Type B pancreatic cell (in vitro differentiated cells): ENCODE measurements at regions not wholly inside any gene's neighbourhood (a gene's known extent, or its start where the extent isn't known, plus 50 kb on each side); places are given as distances from the start of the nearest gene placed in this dataset.

Experiments
- DNase-seq: peaks from one replicate; pipeline ENCODE4 v3.0.0; 2021; ENCODE audit warnings: mixed read lengths; ENCODE audit not compliant: unreplicated experiment; ENCODE audit errors: extremely low spot score
- H3K27ac Mint-ChIP-seq: 2 replicates; pipeline ENCODE4 v1.8.0; 2021; ENCODE audit warnings: mild to moderate bottlenecking, mixed read lengths
- H3K27me3 Mint-ChIP-seq: 2 replicates; pipeline ENCODE4 v1.8.0; 2021; ENCODE audit warnings: mixed read lengths
- H3K36me3 Mint-ChIP-seq: 2 replicates; pipeline ENCODE4 v1.8.0; 2021; ENCODE audit warnings: mixed read lengths
- H3K4me1 Mint-ChIP-seq: one replicate; pipeline ENCODE4 v1.8.0; 2021; ENCODE audit warnings: mixed read lengths; ENCODE audit not compliant: unreplicated experiment
- H3K4me3 Mint-ChIP-seq: 2 replicates; pipeline ENCODE4 v1.8.0; 2021; ENCODE audit warnings: mild to moderate bottlenecking, mixed read lengths
- H3K9me3 Mint-ChIP-seq: 2 replicates; pipeline ENCODE4 v1.8.0; 2021; ENCODE audit warnings: mixed read lengths
- TF ChIP-seq, protein P1 (sequence below): fragments of 200-600 bp; sonication (generic); conservative IDR thresholded peaks from 2 replicates; pipeline ENCODE4 v1.5.0; 2021; ENCODE audit warnings: antibody characterized with exemption, mild to moderate bottlenecking

DNA sequence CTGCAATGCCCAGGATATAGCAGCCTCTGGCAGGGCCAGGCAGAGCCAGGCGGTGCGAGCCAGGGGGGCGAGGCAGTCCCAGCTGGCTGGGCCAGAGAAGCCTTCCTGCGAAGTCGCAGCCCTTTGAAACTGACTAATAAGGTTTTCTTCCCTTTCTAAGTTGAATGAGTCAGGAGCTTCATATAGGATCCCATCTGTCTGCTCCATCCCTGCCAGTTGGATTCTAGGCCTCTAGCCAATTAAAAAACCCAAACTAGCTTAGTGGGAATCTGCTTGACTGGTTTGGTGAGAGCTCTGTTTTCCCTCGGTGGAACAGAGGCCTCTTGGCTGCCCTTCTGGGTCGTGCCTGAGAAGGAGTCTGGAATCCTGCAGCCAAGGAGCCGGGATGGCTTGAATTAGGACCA, 70.1 kb upstream of the RAPGEF1 start:
- H3K4me1 Mint-ChIP-seq: peaks cover 20% of the 10 kb centered on the region
- H3K27ac Mint-ChIP-seq: no peak overlapping the region
- H3K27me3 Mint-ChIP-seq: peaks cover 44% of the 10 kb centered on the region
- no peak overlapping the region for H3K4me3 Mint-ChIP-seq
- TF ChIP-seq, protein P1, sequence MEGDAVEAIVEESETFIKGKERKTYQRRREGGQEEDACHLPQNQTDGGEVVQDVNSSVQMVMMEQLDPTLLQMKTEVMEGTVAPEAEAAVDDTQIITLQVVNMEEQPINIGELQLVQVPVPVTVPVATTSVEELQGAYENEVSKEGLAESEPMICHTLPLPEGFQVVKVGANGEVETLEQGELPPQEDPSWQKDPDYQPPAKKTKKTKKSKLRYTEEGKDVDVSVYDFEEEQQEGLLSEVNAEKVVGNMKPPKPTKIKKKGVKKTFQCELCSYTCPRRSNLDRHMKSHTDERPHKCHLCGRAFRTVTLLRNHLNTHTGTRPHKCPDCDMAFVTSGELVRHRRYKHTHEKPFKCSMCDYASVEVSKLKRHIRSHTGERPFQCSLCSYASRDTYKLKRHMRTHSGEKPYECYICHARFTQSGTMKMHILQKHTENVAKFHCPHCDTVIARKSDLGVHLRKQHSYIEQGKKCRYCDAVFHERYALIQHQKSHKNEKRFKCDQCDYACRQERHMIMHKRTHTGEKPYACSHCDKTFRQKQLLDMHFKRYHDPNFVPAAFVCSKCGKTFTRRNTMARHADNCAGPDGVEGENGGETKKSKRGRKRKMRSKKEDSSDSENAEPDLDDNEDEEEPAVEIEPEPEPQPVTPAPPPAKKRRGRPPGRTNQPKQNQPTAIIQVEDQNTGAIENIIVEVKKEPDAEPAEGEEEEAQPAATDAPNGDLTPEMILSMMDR: no peak
- DNase-seq: no peak
- no peaks in the 10 kb centered on the region for H3K36me3 Mint-ChIP-seq
- no peaks in the 10 kb centered on the region for H3K9me3 Mint-ChIP-seq

DNA sequence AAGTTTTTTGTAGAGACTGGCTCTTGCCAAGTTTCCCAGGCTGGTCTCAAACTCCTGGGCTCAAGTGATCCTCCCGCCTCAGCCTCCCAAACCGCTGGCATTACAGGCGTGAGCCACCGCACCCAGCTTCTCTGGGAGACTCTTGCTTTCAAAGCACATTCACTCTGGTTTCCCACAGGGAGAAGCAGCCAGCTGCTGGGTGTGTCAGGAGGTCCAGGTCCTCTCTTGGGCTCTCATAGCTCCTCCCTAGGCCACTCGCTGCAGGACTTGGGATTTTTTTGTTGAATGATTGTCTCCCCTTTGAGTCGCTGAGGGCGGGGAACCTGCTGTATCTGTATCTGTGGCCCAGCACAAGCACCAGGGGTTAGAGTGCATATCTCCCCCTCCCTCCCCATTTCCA, 68.4 kb upstream of the RAPGEF1 start:
- H3K9me3 Mint-ChIP-seq: no peaks in the 10 kb centered on the region
- no peak overlapping the region for H3K4me3 Mint-ChIP-seq
- H3K36me3 Mint-ChIP-seq: no peaks in the 10 kb centered on the region
- H3K4me1 Mint-ChIP-seq: peaks cover 20% of the 10 kb centered on the region
- DNase-seq: no peak
- H3K27me3 Mint-ChIP-seq: peaks cover 48% of the 10 kb centered on the region
- H3K27ac Mint-ChIP-seq: no peak overlapping the region
- TF ChIP-seq, protein P1: no peak

DNA sequence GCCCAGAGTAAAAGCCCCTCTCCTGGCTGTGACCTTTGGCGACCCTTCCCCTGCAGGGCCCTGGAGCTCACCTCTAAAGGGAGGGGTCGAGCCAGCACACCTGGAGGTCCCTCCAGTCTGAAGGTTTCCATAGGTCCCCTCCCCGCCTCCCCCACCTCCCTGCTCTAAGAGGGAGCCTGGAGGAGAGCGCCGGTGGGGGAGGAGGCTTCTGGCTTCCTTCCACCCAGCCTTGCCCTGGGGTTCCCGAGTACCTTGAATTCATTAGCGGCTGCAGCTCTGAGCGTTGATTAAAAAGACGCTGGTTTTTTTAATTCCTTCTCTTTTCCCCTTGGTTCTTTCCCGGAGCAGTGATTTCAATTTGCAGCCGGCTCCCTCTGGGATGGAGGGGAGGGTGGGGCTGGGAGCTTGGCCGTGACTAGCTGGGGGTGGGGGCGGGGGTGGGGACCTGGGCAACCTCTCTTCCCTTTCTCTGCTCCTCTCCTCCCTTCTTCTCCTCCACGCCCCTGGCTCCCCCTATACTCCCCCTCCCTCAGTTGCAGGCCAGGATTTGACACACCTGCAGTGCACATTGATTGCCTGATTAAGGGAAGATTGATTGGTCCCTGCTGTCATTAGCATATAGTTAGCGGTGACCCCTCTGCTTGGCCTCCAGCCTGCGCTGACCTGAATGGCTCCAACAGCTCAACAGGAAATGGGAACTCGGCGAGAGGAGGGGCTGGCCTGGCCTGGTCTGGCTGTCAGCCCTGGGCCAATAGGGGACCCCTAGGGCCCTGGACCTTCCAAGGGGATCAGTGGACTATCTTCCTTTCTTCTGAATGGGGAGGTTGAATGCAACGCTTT, 67.5 kb upstream of the RAPGEF1 start:
- H3K4me1 Mint-ChIP-seq: peaks cover 20% of the 10 kb centered on the region

DNA sequence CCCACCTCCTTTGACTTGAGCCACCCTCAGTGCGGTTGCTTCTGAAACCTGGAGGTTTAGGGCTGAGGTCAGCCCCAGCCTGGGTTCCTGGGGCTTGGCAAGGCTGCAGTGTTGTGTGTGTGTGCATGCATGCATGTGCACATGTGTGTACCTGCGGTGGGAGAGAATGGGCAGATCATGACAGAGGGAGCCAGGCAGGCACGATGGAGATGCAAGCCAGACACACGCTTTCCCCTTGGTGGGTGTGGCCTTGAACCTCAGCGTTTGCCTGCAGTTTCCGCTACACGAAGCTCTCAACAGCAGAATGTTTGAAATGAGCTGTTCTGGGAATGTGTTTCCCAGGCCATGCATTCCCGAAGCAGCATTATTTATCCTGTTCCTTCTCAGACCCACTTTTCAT, 65.9 kb upstream of the RAPGEF1 start:
- Mint-ChIP-seq H3K4me3 (no peak overlapping the region), H3K27ac (no peak overlapping the region), H3K27me3 (peaks cover 48% of the 10 kb centered on the region), H3K9me3 (no peaks in the 10 kb centered on the region), H3K36me3 (no peaks in the 10 kb centered on the region), H3K4me1 (peaks cover 20% of the 10 kb centered on the region)
- TF ChIP-seq, protein P1: no peak
- no peak for DNase-seq

More for the DNA sequence above, 67.5 kb upstream of the RAPGEF1 start:
- Mint-ChIP-seq H3K4me3 (peak overlapping the region; percentile 63), H3K27ac (no peak overlapping the region), H3K36me3 (no peaks in the 10 kb centered on the region), H3K27me3 (peaks cover 47% of the 10 kb centered on the region), H3K9me3 (no peaks in the 10 kb centered on the region)
- TF ChIP-seq, protein P1: no peak
- DNase-seq: no peak

DNA sequence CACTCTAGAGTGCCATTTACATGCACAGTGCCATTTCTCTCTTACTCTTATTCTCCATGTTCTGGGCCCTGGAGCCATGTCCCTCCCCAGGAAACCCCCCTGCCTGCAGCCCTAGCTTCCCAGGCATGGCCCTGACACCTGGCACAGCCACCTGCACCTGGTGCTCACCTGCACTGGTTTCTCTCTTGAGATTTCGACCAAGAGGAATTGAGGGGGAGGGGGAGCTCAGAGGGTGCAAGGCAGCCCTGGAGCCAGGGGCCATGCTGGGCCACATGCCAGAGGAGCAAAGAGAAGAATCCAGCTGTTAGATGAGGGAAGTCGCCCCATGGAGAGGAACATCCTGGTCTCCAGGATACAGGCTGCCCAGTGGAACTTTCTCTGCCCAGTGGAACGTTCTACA, 65.0 kb upstream of the RAPGEF1 start:
- H3K27ac Mint-ChIP-seq: no peak overlapping the region
- no peaks in the 10 kb centered on the region for H3K36me3 Mint-ChIP-seq
- TF ChIP-seq, protein P1: no peak
- DNase-seq: no peak
- peaks cover 20% of the 10 kb centered on the region for H3K4me1 Mint-ChIP-seq
- H3K9me3 Mint-ChIP-seq: no peaks in the 10 kb centered on the region
- H3K4me3 Mint-ChIP-seq: no peak overlapping the region
- H3K27me3 Mint-ChIP-seq: peaks cover 53% of the 10 kb centered on the region
